ENCODE measurements at regions not wholly inside any gene's neighbourhood (a gene's known extent, or its start where the extent isn't known, plus 50 kb on each side); places are given as distances from the start of the nearest gene placed in this dataset.

DNA sequence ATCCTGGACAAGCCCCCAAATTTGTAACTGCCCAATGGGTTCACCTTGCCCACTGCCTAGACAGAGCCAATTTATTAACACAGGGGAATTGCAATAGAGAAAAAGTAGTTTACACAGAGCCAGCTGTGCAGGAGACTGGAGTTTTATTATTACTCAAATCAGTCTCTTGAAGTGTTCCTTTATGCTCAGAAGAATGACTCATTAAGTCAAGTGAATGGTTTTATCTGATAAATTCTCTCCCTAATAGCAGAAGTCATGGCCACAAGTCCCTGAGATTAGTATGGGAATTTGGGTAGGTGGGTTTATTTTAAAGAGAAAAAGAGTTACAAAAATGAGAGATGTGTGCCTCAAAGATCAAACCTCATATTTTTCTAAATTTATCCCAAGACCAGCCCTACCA lies 122.8 kb upstream of the NUDT4 start (continued):
- TF ChIP-seq, protein P1, sequence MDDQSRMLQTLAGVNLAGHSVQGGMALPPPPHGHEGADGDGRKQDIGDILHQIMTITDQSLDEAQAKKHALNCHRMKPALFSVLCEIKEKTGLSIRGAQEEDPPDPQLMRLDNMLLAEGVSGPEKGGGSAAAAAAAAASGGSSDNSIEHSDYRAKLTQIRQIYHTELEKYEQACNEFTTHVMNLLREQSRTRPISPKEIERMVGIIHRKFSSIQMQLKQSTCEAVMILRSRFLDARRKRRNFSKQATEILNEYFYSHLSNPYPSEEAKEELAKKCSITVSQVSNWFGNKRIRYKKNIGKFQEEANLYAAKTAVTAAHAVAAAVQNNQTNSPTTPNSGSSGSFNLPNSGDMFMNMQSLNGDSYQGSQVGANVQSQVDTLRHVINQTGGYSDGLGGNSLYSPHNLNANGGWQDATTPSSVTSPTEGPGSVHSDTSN (IDR thresholded peaks at IDR 0.05), result no peak
- TF ChIP-seq NRF1 (IDR thresholded peaks at IDR 0.05; ENCODE audit: low read depth, low read length) (no peak), CHD2 (IDR thresholded peaks at IDR 0.05; ENCODE audit: low read length, partially characterized antibody) (no peak), TAF1 (IDR thresholded peaks at IDR 0.05; ENCODE audit: borderline replicate concordance, low read depth, low read length) (no peak), YY1 (IDR thresholded peaks at IDR 0.05; ENCODE audit: low read depth) (no peak), RCOR1 (IDR thresholded peaks at IDR 0.05; ENCODE audit: low read length) (no peak)
- TF ChIP-seq, protein P2, sequence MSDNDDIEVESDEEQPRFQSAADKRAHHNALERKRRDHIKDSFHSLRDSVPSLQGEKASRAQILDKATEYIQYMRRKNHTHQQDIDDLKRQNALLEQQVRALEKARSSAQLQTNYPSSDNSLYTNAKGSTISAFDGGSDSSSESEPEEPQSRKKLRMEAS (IDR thresholded peaks at IDR 0.05; ENCODE audit: low read depth), result no peak
- TF ChIP-seq, protein P3, sequence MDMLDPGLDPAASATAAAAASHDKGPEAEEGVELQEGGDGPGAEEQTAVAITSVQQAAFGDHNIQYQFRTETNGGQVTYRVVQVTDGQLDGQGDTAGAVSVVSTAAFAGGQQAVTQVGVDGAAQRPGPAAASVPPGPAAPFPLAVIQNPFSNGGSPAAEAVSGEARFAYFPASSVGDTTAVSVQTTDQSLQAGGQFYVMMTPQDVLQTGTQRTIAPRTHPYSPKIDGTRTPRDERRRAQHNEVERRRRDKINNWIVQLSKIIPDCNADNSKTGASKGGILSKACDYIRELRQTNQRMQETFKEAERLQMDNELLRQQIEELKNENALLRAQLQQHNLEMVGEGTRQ (IDR thresholded peaks at IDR 0.05; ENCODE audit: borderline replicate concordance, low read depth, low read length), result no peak

DNA sequence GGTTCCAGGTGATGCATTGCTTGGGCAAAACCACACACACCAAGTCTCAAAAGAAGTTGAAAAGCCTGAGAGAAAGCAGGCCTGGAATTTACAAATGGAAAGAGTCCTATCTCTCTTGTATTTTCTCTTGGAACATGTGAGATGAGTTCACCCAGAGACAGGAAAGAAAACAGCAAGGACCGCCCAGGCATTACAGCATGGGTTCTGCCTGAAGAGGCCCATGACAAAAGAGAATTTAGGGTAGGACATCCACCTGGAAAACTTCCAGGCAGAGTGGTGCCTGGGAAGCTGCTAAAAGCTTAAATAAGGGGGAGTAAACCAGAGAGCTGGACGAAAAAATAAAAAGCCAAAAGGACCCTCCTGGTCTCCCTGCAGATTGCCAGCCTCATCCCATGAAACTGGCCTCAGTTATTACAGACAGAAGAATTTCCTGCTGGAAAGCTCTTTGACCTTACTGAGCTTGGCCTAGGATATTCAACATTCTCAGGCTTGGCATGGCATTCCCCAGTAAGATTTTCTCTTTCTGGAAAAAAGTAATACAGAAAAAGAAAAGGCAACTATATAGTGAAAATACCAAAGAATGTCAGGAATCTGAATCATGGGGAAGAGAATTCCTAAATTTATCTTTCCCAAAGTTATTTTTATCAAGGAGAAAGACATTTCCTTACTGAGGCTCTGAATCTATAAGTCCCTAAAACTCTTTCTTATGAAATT lies 121.3 kb upstream of the NUDT4 start:
- H3K4me3 ChIP-seq (ENCODE audit: low read depth in 2 of 2, low read length in 1 of 2), result no peak overlapping the region
- no peak overlapping the region for H3K4me2 ChIP-seq
- H3K27ac ChIP-seq (ENCODE audit: low read depth in 2 of 2, low read length in 1 of 2), result peak overlapping the region in 1 of 2 experiments; percentile 11; a peak in 1 of 4 replicates

DNA sequence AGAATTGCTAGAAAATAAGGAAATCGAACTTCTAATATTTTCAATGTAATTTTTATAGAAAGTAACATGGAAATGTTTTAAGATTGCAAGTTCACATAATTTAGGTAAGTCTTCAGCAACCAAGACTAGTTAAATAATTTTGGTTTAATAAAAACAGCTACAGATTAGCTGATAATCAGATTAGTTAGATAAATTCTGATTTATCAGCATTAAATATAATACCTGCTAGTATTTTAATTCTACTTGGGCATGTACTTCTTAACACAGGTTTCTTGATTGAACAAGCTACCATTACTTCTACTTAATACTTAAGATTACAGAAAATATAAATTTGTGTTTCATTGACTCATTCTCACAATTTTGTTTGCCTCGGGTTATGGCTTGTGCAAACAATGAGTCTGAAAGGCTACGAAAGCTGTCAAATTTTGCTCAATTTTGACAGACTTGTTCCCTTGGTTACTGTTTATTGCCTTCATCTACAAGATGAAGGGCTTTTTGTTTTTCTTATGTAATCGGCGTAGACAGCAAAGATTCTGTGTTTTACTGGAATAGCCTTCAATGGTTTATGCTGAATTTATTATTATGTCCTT lies 116.1 kb upstream of the NUDT4 start:
- DNase-seq, result no peak
- no peaks in the 10 kb centered on the region for H3K4me1 ChIP-seq (ENCODE audit: control insufficient read depth in 1 of 2, insufficient read depth in 2 of 2, low read depth in 1 of 2, low read length in 1 of 2)
- H3K9ac ChIP-seq, result no peak overlapping the region
- ChIA-PET POLR2A (no interaction called here), CTCF (no interaction called here)
- H4K20me1 ChIP-seq (ENCODE audit: insufficient read depth), result no peaks in the 10 kb centered on the region
- TF ChIP-seq RXRA (IDR thresholded peaks at IDR 0.05; ENCODE audit: borderline replicate concordance, low read depth) (no peak), EP300 (IDR thresholded peaks at IDR 0.05; ENCODE audit: borderline replicate concordance in 1 of 2, low read depth in 1 of 2, low read length in 1 of 2) (no peak), GATA2 (CRISPR knock-in tag; IDR thresholded peaks at IDR 0.05) (no peak), POLR2AphosphoS5 (IDR thresholded peaks at IDR 0.05; ENCODE audit: low read depth, low read length) (no peak), MEF2A (IDR thresholded peaks at IDR 0.05; ENCODE audit: borderline replicate concordance, low read depth) (no peak)
- TF ChIP-seq, protein P2 (IDR thresholded peaks at IDR 0.05; ENCODE audit: low read depth), result no peak
- TF ChIP-seq, protein P4, sequence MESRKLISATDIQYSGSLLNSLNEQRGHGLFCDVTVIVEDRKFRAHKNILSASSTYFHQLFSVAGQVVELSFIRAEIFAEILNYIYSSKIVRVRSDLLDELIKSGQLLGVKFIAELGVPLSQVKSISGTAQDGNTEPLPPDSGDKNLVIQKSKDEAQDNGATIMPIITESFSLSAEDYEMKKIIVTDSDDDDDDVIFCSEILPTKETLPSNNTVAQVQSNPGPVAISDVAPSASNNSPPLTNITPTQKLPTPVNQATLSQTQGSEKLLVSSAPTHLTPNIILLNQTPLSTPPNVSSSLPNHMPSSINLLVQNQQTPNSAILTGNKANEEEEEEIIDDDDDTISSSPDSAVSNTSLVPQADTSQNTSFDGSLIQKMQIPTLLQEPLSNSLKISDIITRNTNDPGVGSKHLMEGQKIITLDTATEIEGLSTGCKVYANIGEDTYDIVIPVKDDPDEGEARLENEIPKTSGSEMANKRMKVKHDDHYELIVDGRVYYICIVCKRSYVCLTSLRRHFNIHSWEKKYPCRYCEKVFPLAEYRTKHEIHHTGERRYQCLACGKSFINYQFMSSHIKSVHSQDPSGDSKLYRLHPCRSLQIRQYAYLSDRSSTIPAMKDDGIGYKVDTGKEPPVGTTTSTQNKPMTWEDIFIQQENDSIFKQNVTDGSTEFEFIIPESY (IDR thresholded peaks at IDR 0.05; ENCODE audit: borderline replicate concordance, low read depth), result no peak
- H3F3A ChIP-seq (replicated peaks; ENCODE audit: insufficient read depth), result no peaks in the 10 kb centered on the region
- no peaks in the 10 kb centered on the region for H3K9me2 ChIP-seq
- H3K9me3 ChIP-seq, result no peaks in the 10 kb centered on the region
- no peak overlapping the region for H3K27ac ChIP-seq (ENCODE audit: low read depth in 2 of 2, low read length in 1 of 2)
- no peaks in the 10 kb centered on the region for H3K27me3 ChIP-seq (ENCODE audit: insufficient read depth)
- H2AFZ ChIP-seq (ENCODE audit: low read depth), result no peak overlapping the region; the same call in 1 of the 2 replicates
- H3K4me3 ChIP-seq (ENCODE audit: low read depth in 2 of 2, low read length in 1 of 2), result no peak overlapping the region
- H3K4me2 ChIP-seq, result no peak overlapping the region
- 91% methylated on average over 5 of the region's 5 CpGs for WGBS (ENCODE audit: low lambda C conversion rate)
- H3K36me3 ChIP-seq (replicated peaks in 1 of 2; ENCODE audit: control insufficient read depth in 1 of 2, insufficient read depth in 2 of 2, low read length in 1 of 2), result no peaks in the 10 kb centered on the region
- no peaks in the 10 kb centered on the region for H3K79me2 ChIP-seq (ENCODE audit: insufficient read depth)

More for the DNA sequence above, 121.3 kb upstream of the NUDT4 start:
- no peaks in the 10 kb centered on the region for H3K79me2 ChIP-seq (ENCODE audit: insufficient read depth)
- no peak overlapping the region for H2AFZ ChIP-seq (ENCODE audit: low read depth)
- no peak overlapping the region for H3K9ac ChIP-seq
- TF ChIP-seq NFIC (IDR thresholded peaks at IDR 0.05; ENCODE audit: borderline replicate concordance), result no peak
- no peaks in the 10 kb centered on the region for H3K36me3 ChIP-seq (replicated peaks in 1 of 2; ENCODE audit: control insufficient read depth in 1 of 2, insufficient read depth in 2 of 2, low read length in 1 of 2)
- no peaks in the 10 kb centered on the region for H4K20me1 ChIP-seq (ENCODE audit: insufficient read depth)
- DNase-seq, result no peak
- no peaks in the 10 kb centered on the region for H3K4me1 ChIP-seq (ENCODE audit: control insufficient read depth in 1 of 2, insufficient read depth in 2 of 2, low read depth in 1 of 2, low read length in 1 of 2)
- peaks cover 4% of the 10 kb centered on the region; the same call in 1 of the 2 replicates for H3K9me3 ChIP-seq
- ChIA-PET CTCF (interaction anchor here (0.6 kb wide), 1 partner anchor 429 kb away, joined by 3 read pairs; no protein-coding TSS in a partner anchor), POLR2A (no interaction called here)
- H3K27me3 ChIP-seq (ENCODE audit: insufficient read depth), result no peaks in the 10 kb centered on the region
- 88% methylated on average over 2 of the region's 2 CpGs for WGBS (ENCODE audit: low lambda C conversion rate)
- no peaks in the 10 kb centered on the region for H3F3A ChIP-seq (replicated peaks; ENCODE audit: insufficient read depth)
- H3K9me2 ChIP-seq, result no peaks in the 10 kb centered on the region

Measured in SK-N-SH (cell line).